IgD-negative memory B cell (primary cell): ENCODE measurements at regions not wholly inside any gene's neighbourhood (a gene's known extent, or its start where the extent isn't known, plus 50 kb on each side); places are given as distances from the start of the nearest gene placed in this dataset.
"Not testable (repeated sequence)": the region's sequence is repeated elsewhere in the genome, so short reads cannot be mapped to it uniquely, and the experiment has no call there.

ENCODE experiments used
- H3K27ac Mint-ChIP-seq, 3 donors: one replicate each; pipeline ENCODE4 v1.8.0; 2020 to 2022; ENCODE audit warnings: mild to moderate bottlenecking in 3 of 3, mixed read lengths in 3 of 3, moderate library complexity in 1 of 3
- H3K27me3 Mint-ChIP-seq: one replicate; pipeline ENCODE4 v1.8.0; 2021; ENCODE audit warnings: mixed read lengths
- H3K36me3 Mint-ChIP-seq: one replicate; pipeline ENCODE4 v1.8.0; 2020; ENCODE audit warnings: mild to moderate bottlenecking, mixed read lengths
- H3K4me1 Mint-ChIP-seq, 3 donors: one replicate each; pipeline ENCODE4 v1.8.0; 2020 to 2022; ENCODE audit warnings: mixed read lengths in 3 of 3, mild to moderate bottlenecking in 1 of 3
- H3K4me3 Mint-ChIP-seq, 4 donors: one replicate each; pipeline ENCODE4 v1.8.0; 2020 to 2022; ENCODE audit warnings: mild to moderate bottlenecking in 4 of 4, mixed read lengths in 4 of 4, moderate library complexity in 3 of 4
- H3K9me3 Mint-ChIP-seq, 3 donors: one replicate each; pipeline ENCODE4 v1.8.0; 2020 to 2021; ENCODE audit warnings: mixed read lengths in 3 of 3, mild to moderate bottlenecking in 1 of 3

GRCh38 chr16:60608971-60609370 lies 1427.3 kb downstream of the CDH8 start:
- no peak overlapping the region for H3K27ac Mint-ChIP-seq
- no peaks in the 10 kb centered on the region for H3K36me3 Mint-ChIP-seq
- no peak overlapping the region for H3K4me3 Mint-ChIP-seq
- H3K9me3 Mint-ChIP-seq: peaks cover 2 to 22% (median 4%) of the 10 kb centered on the region in 3 donors
- no peaks in the 10 kb centered on the region for H3K27me3 Mint-ChIP-seq
- H3K4me1 Mint-ChIP-seq: no peaks in the 10 kb centered on the region

GRCh38 chr16:60605652-60606051 lies 1430.6 kb downstream of the CDH8 start:
- not testable (repeated sequence) for H3K36me3 Mint-ChIP-seq, H3K4me1 Mint-ChIP-seq, H3K4me3 Mint-ChIP-seq, H3K27me3 Mint-ChIP-seq, H3K27ac Mint-ChIP-seq, H3K9me3 Mint-ChIP-seq

- no peak overlapping the region for H3K4me3 Mint-ChIP-seq
Measured at GRCh38 chr16:60605176-60605575, 1431.1 kb downstream of the CDH8 start.

GRCh38 chr16:60586493-60586892 lies 1449.7 kb downstream of the CDH8 start:
- peaks cover 3 to 8% (median 5%) of the 10 kb centered on the region in 3 donors for H3K9me3 Mint-ChIP-seq
- no peaks in the 10 kb centered on the region for H3K27me3 Mint-ChIP-seq
- H3K27ac Mint-ChIP-seq: no peak overlapping the region
- no peak overlapping the region for H3K4me3 Mint-ChIP-seq
- no peaks in the 10 kb centered on the region for H3K4me1 Mint-ChIP-seq
- H3K36me3 Mint-ChIP-seq: no peaks in the 10 kb centered on the region

More at GRCh38 chr16:60605176-60605575, 1431.1 kb downstream of the CDH8 start:
- Mint-ChIP-seq H3K36me3 (peaks cover 2% of the 10 kb centered on the region), H3K9me3 (peaks cover 0 to 9% (median 9%) of the 10 kb centered on the region in 3 donors), H3K4me1 (no peaks in the 10 kb centered on the region), H3K27ac (no peak overlapping the region), H3K27me3 (no peaks in the 10 kb centered on the region)

GRCh38 chr16:60582528-60582927 lies 1453.7 kb downstream of the CDH8 start:
- Mint-ChIP-seq H3K27me3 (no peaks in the 10 kb centered on the region), H3K36me3 (no peaks in the 10 kb centered on the region), H3K27ac (no peak overlapping the region), H3K9me3 (peaks cover 3 to 7% (median 3%) of the 10 kb centered on the region in 3 donors), H3K4me1 (no peaks in the 10 kb centered on the region), H3K4me3 (no peak overlapping the region)

GRCh38 chr16:60566901-60567300 lies 1469.3 kb downstream of the CDH8 start:
- Mint-ChIP-seq H3K27ac (no peak overlapping the region), H3K36me3 (no peaks in the 10 kb centered on the region), H3K27me3 (no peaks in the 10 kb centered on the region), H3K4me3 (peak overlapping the region in 1 of 4 donors; percentile 9), H3K9me3 (peaks cover 0 to 10% (median 8%) of the 10 kb centered on the region in 3 donors), H3K4me1 (no peaks in the 10 kb centered on the region)

GRCh38 chr16:60564588-60564987 lies 1471.7 kb downstream of the CDH8 start:
- H3K9me3 Mint-ChIP-seq: peaks cover 4 to 5% (median 4%) of the 10 kb centered on the region in 3 donors
- no peak overlapping the region for H3K27ac Mint-ChIP-seq
- H3K4me1 Mint-ChIP-seq: peaks cover 0 to 2% (median 0%) of the 10 kb centered on the region in 3 donors
- H3K36me3 Mint-ChIP-seq: no peaks in the 10 kb centered on the region
- H3K4me3 Mint-ChIP-seq: no peak overlapping the region
- no peaks in the 10 kb centered on the region for H3K27me3 Mint-ChIP-seq

- peaks cover 0 to 2% (median 0%) of the 10 kb centered on the region in 3 donors for H3K4me1 Mint-ChIP-seq
- H3K27ac Mint-ChIP-seq: no peak overlapping the region
- H3K9me3 Mint-ChIP-seq: peaks cover 4 to 8% (median 4%) of the 10 kb centered on the region in 3 donors
- no peaks in the 10 kb centered on the region for H3K36me3 Mint-ChIP-seq
- no peak overlapping the region for H3K4me3 Mint-ChIP-seq
- no peaks in the 10 kb centered on the region for H3K27me3 Mint-ChIP-seq
Measured at GRCh38 chr16:60563166-60563565, 1473.1 kb downstream of the CDH8 start.

GRCh38 chr16:60558936-60559335 lies 1477.3 kb downstream of the CDH8 start:
- Mint-ChIP-seq H3K36me3 (no peaks in the 10 kb centered on the region), H3K27ac (no peak overlapping the region), H3K9me3 (peaks cover 2 to 23% (median 2%) of the 10 kb centered on the region in 3 donors), H3K4me3 (no peak overlapping the region), H3K4me1 (peaks cover 0 to 2% (median 0%) of the 10 kb centered on the region in 3 donors), H3K27me3 (no peaks in the 10 kb centered on the region)

- Mint-ChIP-seq H3K9me3 (peaks cover 0 to 19% (median 5%) of the 10 kb centered on the region in 3 donors), H3K27me3 (no peaks in the 10 kb centered on the region), H3K36me3 (peaks cover 1% of the 10 kb centered on the region), H3K4me1 (no peaks in the 10 kb centered on the region), H3K27ac (no peak overlapping the region), H3K4me3 (no peak overlapping the region)
Measured at GRCh38 chr16:60553090-60553757, 1483.0 kb downstream of the CDH8 start.

- peaks cover under 1 to 6% (median 1%) of the 10 kb centered on the region in 3 donors for H3K9me3 Mint-ChIP-seq
- no peaks in the 10 kb centered on the region for H3K36me3 Mint-ChIP-seq
- H3K4me3 Mint-ChIP-seq: no peak overlapping the region
- no peaks in the 10 kb centered on the region for H3K27me3 Mint-ChIP-seq
- no peaks in the 10 kb centered on the region for H3K4me1 Mint-ChIP-seq
- H3K27ac Mint-ChIP-seq: no peak overlapping the region
Measured at GRCh38 chr16:60541535-60541934, 1494.7 kb downstream of the CDH8 start.

- Mint-ChIP-seq H3K36me3 (no peaks in the 10 kb centered on the region), H3K9me3 (peaks cover 0 to 5% (median 3%) of the 10 kb centered on the region in 3 donors), H3K4me1 (no peaks in the 10 kb centered on the region), H3K27ac (no peak overlapping the region), H3K27me3 (no peaks in the 10 kb centered on the region), H3K4me3 (no peak overlapping the region)
Measured at GRCh38 chr16:60510941-60511340, 1525.3 kb downstream of the CDH8 start.

GRCh38 chr16:60510208-60510607 lies 1526.0 kb downstream of the CDH8 start:
- H3K4me1 Mint-ChIP-seq: no peaks in the 10 kb centered on the region
- H3K27me3 Mint-ChIP-seq: no peaks in the 10 kb centered on the region
- H3K36me3 Mint-ChIP-seq: no peaks in the 10 kb centered on the region
- H3K4me3 Mint-ChIP-seq: no peak overlapping the region
- peaks cover 3 to 5% (median 5%) of the 10 kb centered on the region in 3 donors for H3K9me3 Mint-ChIP-seq
- H3K27ac Mint-ChIP-seq: no peak overlapping the region

- no peaks in the 10 kb centered on the region for H3K36me3 Mint-ChIP-seq
- peaks cover 0 to 13% (median 4%) of the 10 kb centered on the region in 3 donors for H3K9me3 Mint-ChIP-seq
- H3K27ac Mint-ChIP-seq: no peak overlapping the region
- H3K27me3 Mint-ChIP-seq: no peaks in the 10 kb centered on the region
- H3K4me1 Mint-ChIP-seq: no peaks in the 10 kb centered on the region
- H3K4me3 Mint-ChIP-seq: no peak overlapping the region
Measured at GRCh38 chr16:60491273-60491672, 1545.0 kb downstream of the CDH8 start.

GRCh38 chr16:60485872-60486489 lies 1550.3 kb downstream of the CDH8 start:
- Mint-ChIP-seq H3K27me3 (no peaks in the 10 kb centered on the region), H3K4me3 (no peak overlapping the region), H3K27ac (no peak overlapping the region), H3K9me3 (peaks cover 0 to 16% (median 9%) of the 10 kb centered on the region in 3 donors), H3K36me3 (no peaks in the 10 kb centered on the region), H3K4me1 (no peaks in the 10 kb centered on the region)

GRCh38 chr16:60484901-60485300 lies 1551.3 kb downstream of the CDH8 start:
- H3K9me3 Mint-ChIP-seq: peaks cover 0 to 14% (median 9%) of the 10 kb centered on the region in 3 donors

More at GRCh38 chr16:60484901-60485300, 1551.3 kb downstream of the CDH8 start:
- no peaks in the 10 kb centered on the region for H3K4me1 Mint-ChIP-seq
- no peaks in the 10 kb centered on the region for H3K36me3 Mint-ChIP-seq
- no peaks in the 10 kb centered on the region for H3K27me3 Mint-ChIP-seq
- no peak overlapping the region for H3K4me3 Mint-ChIP-seq
- H3K27ac Mint-ChIP-seq: no peak overlapping the region
